IMR-90 (cell line): ENCODE measurements at regions not wholly inside any gene's neighbourhood (a gene's known extent, or its start where the extent isn't known, plus 50 kb on each side); places are given as distances from the start of the nearest gene placed in this dataset.

Experiments used
- ATAC-seq: fragments of 200-7000 bp; cut with Tn5 transposase; 2 replicates; pipeline ENCODE4 v1.9.1; 2020; ENCODE audit warnings: low read depth, mild to moderate bottlenecking, moderate library complexity
- BruUV-seq: library from RNA; stranded (reverse); fragments of 400-500 nt; replicated peaks from 2 replicates; lab custom pipeline; 2021; lab: Mats Ljungman, UMichigan
- CTCF ChIA-PET: fragments of 300-600 bp; formaldehyde crosslinking; extraction: SDS; loops from one replicate; lab custom pipeline; 2021; ENCODE audit warnings: antibody characterized with exemption; lab: Yijun Ruan, JAX
- POLR2A ChIA-PET: fragments of 300-600 bp; sonication (Branson Sonifier 250); formaldehyde crosslinking; loops from one replicate; lab custom pipeline; 2022; ENCODE audit warnings: antibody characterized with exemption; ENCODE audit not compliant: unreplicated experiment; lab: Charles Lee
- DNase-seq: peaks from one replicate; pipeline ENCODE4 v3.0.0; 2013
- H2AFZ ChIP-seq: replicated peaks from 2 replicates; pipeline ENCODE3; 2013; ENCODE audit warnings: low read length, mild to moderate bottlenecking; ENCODE audit not compliant: poor library complexity
- H2AK5ac ChIP-seq: 2 replicates; pipeline ENCODE4 v1.6.1; 2013; ENCODE audit warnings: low read depth, low read length, inconsistent platforms
- H2AK9ac ChIP-seq: replicated peaks from 2 replicates; pipeline ENCODE3; 2013; ENCODE audit warnings: mild to moderate bottlenecking, low read depth, low read length, moderate library complexity; ENCODE audit not compliant: poor library complexity
- H2BK120ac ChIP-seq: 2 replicates; pipeline ENCODE4 v1.6.1; 2013; ENCODE audit warnings: low read depth, low read length, inconsistent platforms
- H2BK15ac ChIP-seq: 3 replicates; pipeline ENCODE4 v1.6.1; 2013; ENCODE audit warnings: low read depth, low read length, inconsistent platforms
- H2BK20ac ChIP-seq: 2 replicates; pipeline ENCODE4 v1.6.1; 2013; ENCODE audit warnings: low read depth, mild to moderate bottlenecking, inconsistent platforms, low read length, moderate library complexity
- H2BK5ac ChIP-seq: 2 replicates; pipeline ENCODE4 v1.6.1; 2013; ENCODE audit warnings: mild to moderate bottlenecking, low read depth, low read length, inconsistent platforms; ENCODE audit not compliant: poor library complexity, severe bottlenecking
- H3K14ac ChIP-seq: replicated peaks from 2 replicates; pipeline ENCODE4 v1.6.1; 2013; ENCODE audit warnings: low read depth, low read length, inconsistent platforms
- H3K18ac ChIP-seq: 2 replicates; pipeline ENCODE4 v1.6.1; 2013; ENCODE audit warnings: low read depth, low read length, control low read depth
- H3K23ac ChIP-seq: 2 replicates; pipeline ENCODE4 v1.6.1; 2013; ENCODE audit warnings: low read depth, low read length, inconsistent platforms
- H3K27ac ChIP-seq: 2 replicates; pipeline ENCODE4 v1.5.1; 2013; ENCODE audit warnings: mild to moderate bottlenecking, control low read depth, low read length; ENCODE audit not compliant: insufficient read depth
- H3K27me3 ChIP-seq: 2 replicates; pipeline ENCODE4 v1.6.1; 2013; ENCODE audit warnings: low read length; ENCODE audit not compliant: control insufficient read depth, insufficient read depth
- H3K36me3 ChIP-seq: 2 replicates; pipeline ENCODE4 v1.6.1; 2013; ENCODE audit warnings: low read length, mixed read lengths; ENCODE audit not compliant: control insufficient read depth, insufficient read depth
- H3K4ac ChIP-seq: 2 replicates; pipeline ENCODE4 v1.6.1; 2013; ENCODE audit warnings: low read depth, low read length, inconsistent platforms
- H3K4me1 ChIP-seq: 2 replicates; pipeline ENCODE4 v1.6.1; 2013; ENCODE audit warnings: low read length, mixed read lengths; ENCODE audit not compliant: control insufficient read depth, insufficient read depth
- H3K4me2 ChIP-seq: 2 replicates; pipeline ENCODE4 v1.6.1; 2013; ENCODE audit warnings: low read depth, mild to moderate bottlenecking, control low read depth, low read length, moderate library complexity
- H3K4me3 ChIP-seq: 2 replicates; pipeline ENCODE4 v1.5.1; 2013; ENCODE audit warnings: low read depth, mild to moderate bottlenecking, control low read depth, low read length, moderate library complexity; ENCODE audit not compliant: insufficient read depth
- H3K56ac ChIP-seq: 2 replicates; pipeline ENCODE4 v1.6.1; 2013; ENCODE audit warnings: low read length, inconsistent platforms; ENCODE audit not compliant: insufficient read depth; ENCODE audit errors: extremely low read depth
- H3K79me1 ChIP-seq, 2 experiments: 2 replicates each; pipeline ENCODE4 v1.6.1; 2013; ENCODE audit warnings: low read length in 2 of 2, inconsistent platforms in 1 of 2, low read depth in 1 of 2
- H3K9ac ChIP-seq: 2 replicates; pipeline ENCODE4 v1.6.1; 2013; ENCODE audit warnings: low read depth, low read length, control low read depth
- H3K9me1 ChIP-seq: 2 replicates; pipeline ENCODE4 v1.6.1; 2013; ENCODE audit warnings: low read length, inconsistent platforms; ENCODE audit not compliant: insufficient read depth
- H3K9me3 ChIP-seq: 2 replicates; pipeline ENCODE4 v1.6.1; 2013; ENCODE audit warnings: low read length; ENCODE audit not compliant: control insufficient read depth, insufficient read depth
- H4K20me1 ChIP-seq: 2 replicates; pipeline ENCODE4 v1.6.1; 2013; ENCODE audit warnings: low read length, inconsistent platforms; ENCODE audit not compliant: insufficient read depth
- H4K5ac ChIP-seq: 2 replicates; pipeline ENCODE4 v1.6.1; 2013; ENCODE audit warnings: mild to moderate bottlenecking, low read depth, low read length, control low read depth
- H4K8ac ChIP-seq, 2 experiments: 2 replicates each; pipeline ENCODE4 v1.6.1; 2013; ENCODE audit warnings: low read depth in 2 of 2, low read length in 2 of 2, control low read depth in 1 of 2, inconsistent platforms in 1 of 2
- H4K91ac ChIP-seq: 2 replicates; pipeline ENCODE4 v1.6.1; 2013; ENCODE audit warnings: low read depth, low read length, inconsistent platforms; ENCODE audit not compliant: insufficient read depth
- BHLHE40 ChIP-seq: fragments of 150-350 bp; IDR thresholded peaks from 2 replicates; pipeline ENCODE4 v1.6.1; 2016; ENCODE audit warnings: mild to moderate bottlenecking, low read depth, low read length
- ELK1 ChIP-seq: fragments of 150-350 bp; IDR thresholded peaks from 2 replicates; pipeline ENCODE4 v1.6.1; 2016; ENCODE audit warnings: low read depth, mild to moderate bottlenecking, low read length, moderate library complexity, borderline replicate concordance
- FOS ChIP-seq: fragments of 150-350 bp; IDR thresholded peaks from 2 replicates; pipeline ENCODE4 v1.6.1; 2016; ENCODE audit warnings: low read depth, low read length
- MAFK ChIP-seq: IDR thresholded peaks from 2 replicates; pipeline ENCODE4 v1.6.1; 2012; ENCODE audit warnings: low read depth, low read length, improper control_type of control experiment
- MAZ ChIP-seq: IDR thresholded peaks from 2 replicates; pipeline ENCODE4 v1.6.1; 2012; ENCODE audit warnings: low read depth, mild to moderate bottlenecking, low read length, improper control_type of control experiment, moderate library complexity, borderline replicate concordance
- NFE2L2 ChIP-seq: fragments of 150-350 bp; IDR thresholded peaks from 2 replicates; pipeline ENCODE4 v1.6.1; 2016; ENCODE audit warnings: low read depth, mild to moderate bottlenecking, low read length
- POLR2A ChIP-seq: IDR thresholded peaks from 2 replicates; pipeline ENCODE4 v1.6.1; 2012; ENCODE audit warnings: mild to moderate bottlenecking, low read depth, low read length
- RAD21 ChIP-seq: IDR thresholded peaks from 2 replicates; pipeline ENCODE4 v1.6.1; 2012; ENCODE audit warnings: low read length, improper control_type of control experiment
- RCOR1 ChIP-seq: IDR thresholded peaks from 2 replicates; pipeline ENCODE4 v1.6.1; 2012; ENCODE audit warnings: mild to moderate bottlenecking, low read length, improper control_type of control experiment; ENCODE audit not compliant: insufficient replicate concordance
- RFX5 ChIP-seq: IDR thresholded peaks from 2 replicates; pipeline ENCODE4 v1.8.0; 2012; ENCODE audit warnings: low read depth, mild to moderate bottlenecking, low read length, moderate library complexity
- SMC3 ChIP-seq: fragments of 150-350 bp; IDR thresholded peaks from 2 replicates; pipeline ENCODE4 v1.6.1; 2016; ENCODE audit warnings: low read depth, mild to moderate bottlenecking, antibody characterized with exemption, low read length, moderate library complexity
- USF2 ChIP-seq: fragments of 150-350 bp; IDR thresholded peaks from 2 replicates; pipeline ENCODE4 v1.6.1; 2017; ENCODE audit warnings: mild to moderate bottlenecking, antibody characterized with exemption, low read length, low read depth
- WGBS, 2 experiments: methylation state at CpG; one replicate each; pipeline versions ENCODE4 v1.1.5 to v1.1.7; 2013; ENCODE audit warnings: missing lambda C conversion rate in 2 of 2; ENCODE audit not compliant: insufficient read length in 1 of 2; ENCODE audit errors: extremely low coverage in 2 of 2; 5-methylcytosine and 5-hydroxymethylcytosine counted together
- dilution Hi-C: fragments of 300-500 bp; cut with HindIII; formaldehyde crosslinking; loops from one replicate; pipeline ENCODE4 v1.14.3; 2018; ENCODE audit warnings: low sequenced_read_pairs; ENCODE audit not compliant: unreplicated experiment
- in situ Hi-C: fragments of 300-500 bp; cut with MboI; formaldehyde crosslinking; loops from 3 replicates; pipeline ENCODE4 v1.14.3; 2019; ENCODE audit warnings: low sequenced_read_pairs, inconsistent platforms, mixed read lengths
- intact Hi-C: fragments of 100-400 bp; cut with micrococcal nuclease; formaldehyde crosslinking; loops from 2 replicates; pipeline ENCODE4 v1.10.0; 2022
- TF ChIP-seq, protein P1 (sequence below): conservative IDR thresholded peaks from 2 replicates; pipeline ENCODE4 v1.5.1; 2012; ENCODE audit warnings: mild to moderate bottlenecking, low read depth, low read length, improper control_type of control experiment

DNA sequence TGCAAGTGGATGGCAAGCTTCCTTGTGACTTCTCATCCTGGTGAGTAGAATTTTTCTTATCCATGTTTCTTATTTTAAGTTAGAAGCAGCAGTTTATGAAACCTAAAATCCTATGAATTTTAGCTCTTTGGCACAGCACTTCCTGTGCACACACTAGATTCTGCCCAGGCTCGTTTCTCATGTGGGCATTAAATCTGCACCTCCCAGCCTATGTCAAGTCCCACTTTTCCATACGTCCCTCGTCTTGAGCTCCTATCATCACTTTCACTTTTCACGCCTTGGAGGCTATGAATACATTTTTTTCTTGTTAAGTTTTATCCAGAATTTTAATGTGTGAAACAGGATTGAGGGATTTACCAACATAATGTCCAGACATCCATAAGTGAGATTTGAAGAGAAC is 142.1 kb downstream of the MRPS6 start:
- H4K8ac ChIP-seq: no peak overlapping the region
- no peaks in the 10 kb centered on the region for H3K4me1 ChIP-seq
- H3K4me2 ChIP-seq: no peak overlapping the region
- no peak overlapping the region for H3K27ac ChIP-seq
- no peak overlapping the region for H3K4ac ChIP-seq
- no peaks in the 10 kb centered on the region for H3K79me1 ChIP-seq
- dilution Hi-C loops: no loop called here
- POLR2A ChIA-PET: no interaction called here
- H3K36me3 ChIP-seq: no peaks in the 10 kb centered on the region
- no peaks in the 10 kb centered on the region for H3K9me1 ChIP-seq
- no peak overlapping the region for H4K5ac ChIP-seq
- BruUV-seq: no TSS peak
- H3K4me3 ChIP-seq: no peak overlapping the region
- H2AK5ac ChIP-seq: no peak overlapping the region
- intact Hi-C loops: no loop called here
- no peaks in the 10 kb centered on the region for H4K20me1 ChIP-seq
- no peak for TF ChIP-seq RCOR1
- no peak for TF ChIP-seq BHLHE40
- no peak for TF ChIP-seq SMC3
- TF ChIP-seq NFE2L2: no peak
- no peak for TF ChIP-seq MAZ
- TF ChIP-seq ELK1: no peak
- no peak for TF ChIP-seq USF2
- no peak for TF ChIP-seq RAD21
- no peak for TF ChIP-seq MAFK
- TF ChIP-seq, protein P1, sequence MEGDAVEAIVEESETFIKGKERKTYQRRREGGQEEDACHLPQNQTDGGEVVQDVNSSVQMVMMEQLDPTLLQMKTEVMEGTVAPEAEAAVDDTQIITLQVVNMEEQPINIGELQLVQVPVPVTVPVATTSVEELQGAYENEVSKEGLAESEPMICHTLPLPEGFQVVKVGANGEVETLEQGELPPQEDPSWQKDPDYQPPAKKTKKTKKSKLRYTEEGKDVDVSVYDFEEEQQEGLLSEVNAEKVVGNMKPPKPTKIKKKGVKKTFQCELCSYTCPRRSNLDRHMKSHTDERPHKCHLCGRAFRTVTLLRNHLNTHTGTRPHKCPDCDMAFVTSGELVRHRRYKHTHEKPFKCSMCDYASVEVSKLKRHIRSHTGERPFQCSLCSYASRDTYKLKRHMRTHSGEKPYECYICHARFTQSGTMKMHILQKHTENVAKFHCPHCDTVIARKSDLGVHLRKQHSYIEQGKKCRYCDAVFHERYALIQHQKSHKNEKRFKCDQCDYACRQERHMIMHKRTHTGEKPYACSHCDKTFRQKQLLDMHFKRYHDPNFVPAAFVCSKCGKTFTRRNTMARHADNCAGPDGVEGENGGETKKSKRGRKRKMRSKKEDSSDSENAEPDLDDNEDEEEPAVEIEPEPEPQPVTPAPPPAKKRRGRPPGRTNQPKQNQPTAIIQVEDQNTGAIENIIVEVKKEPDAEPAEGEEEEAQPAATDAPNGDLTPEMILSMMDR: no peak
- TF ChIP-seq FOS: no peak
- TF ChIP-seq RFX5: no peak
- TF ChIP-seq POLR2A: no peak
- H2AK9ac ChIP-seq: no peak overlapping the region
- peaks cover 6% of the 10 kb centered on the region for H3K27me3 ChIP-seq
- H2BK20ac ChIP-seq: no peak overlapping the region
- H3K9me3 ChIP-seq: peaks cover 4% of the 10 kb centered on the region
- H2AFZ ChIP-seq: no peak overlapping the region
- in situ Hi-C loops: no loop called here
- no peak overlapping the region for H3K9ac ChIP-seq
- no peak overlapping the region for H2BK5ac ChIP-seq
- CTCF ChIA-PET: no interaction called here
- no peak overlapping the region for H3K18ac ChIP-seq
- no peak overlapping the region for H3K23ac ChIP-seq
- WGBS, 2 experiments: no CpG with 5 or more reads among the region's 4 CpGs
- no peak overlapping the region for H3K14ac ChIP-seq
- no peak overlapping the region for H2BK15ac ChIP-seq
- ATAC-seq (no peak), DNase-seq (no peak)
- H3K56ac ChIP-seq: no peak overlapping the region
- H4K91ac ChIP-seq: no peak overlapping the region
- H2BK120ac ChIP-seq: no peak overlapping the region
